ENCODE measurements at regions not wholly inside any gene's neighbourhood (a gene's known extent, or its start where the extent isn't known, plus 50 kb on each side); places are given as distances from the start of the nearest gene placed in this dataset.

DNA sequence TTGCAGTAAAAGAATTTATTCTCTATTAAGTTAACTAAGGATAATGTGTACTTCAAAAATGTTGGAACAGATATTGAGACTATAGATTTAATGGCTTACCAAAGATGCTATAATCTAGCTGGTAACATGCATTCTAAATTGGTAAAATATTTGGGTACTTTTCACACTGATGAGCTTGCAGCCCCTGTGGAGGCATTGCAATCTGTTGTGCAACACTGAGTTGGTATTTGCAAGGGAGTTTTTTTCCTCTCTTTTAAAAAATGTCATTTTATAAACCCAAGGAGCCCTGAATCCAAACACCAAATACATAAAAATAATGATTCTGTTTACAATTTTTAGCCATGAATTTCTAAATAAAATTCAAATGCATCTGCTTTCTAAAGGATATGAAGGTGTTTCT lies 944.8 kb downstream of the DTWD2 start:
- Histone ChIP-seq H3K4me1 (no peaks in the 10 kb centered on the region), H3K9me3 (peaks cover 0 to 5% (median 0%) of the 10 kb centered on the region in 8 donors), H3K27me3 (replicated peaks in 1 of 7) (no peaks in the 10 kb centered on the region), H3K36me3 (no peaks in the 10 kb centered on the region), H3K4me3 (no peak overlapping the region), H3K27ac (no peak overlapping the region)
- TF ChIP-seq, protein P1, sequence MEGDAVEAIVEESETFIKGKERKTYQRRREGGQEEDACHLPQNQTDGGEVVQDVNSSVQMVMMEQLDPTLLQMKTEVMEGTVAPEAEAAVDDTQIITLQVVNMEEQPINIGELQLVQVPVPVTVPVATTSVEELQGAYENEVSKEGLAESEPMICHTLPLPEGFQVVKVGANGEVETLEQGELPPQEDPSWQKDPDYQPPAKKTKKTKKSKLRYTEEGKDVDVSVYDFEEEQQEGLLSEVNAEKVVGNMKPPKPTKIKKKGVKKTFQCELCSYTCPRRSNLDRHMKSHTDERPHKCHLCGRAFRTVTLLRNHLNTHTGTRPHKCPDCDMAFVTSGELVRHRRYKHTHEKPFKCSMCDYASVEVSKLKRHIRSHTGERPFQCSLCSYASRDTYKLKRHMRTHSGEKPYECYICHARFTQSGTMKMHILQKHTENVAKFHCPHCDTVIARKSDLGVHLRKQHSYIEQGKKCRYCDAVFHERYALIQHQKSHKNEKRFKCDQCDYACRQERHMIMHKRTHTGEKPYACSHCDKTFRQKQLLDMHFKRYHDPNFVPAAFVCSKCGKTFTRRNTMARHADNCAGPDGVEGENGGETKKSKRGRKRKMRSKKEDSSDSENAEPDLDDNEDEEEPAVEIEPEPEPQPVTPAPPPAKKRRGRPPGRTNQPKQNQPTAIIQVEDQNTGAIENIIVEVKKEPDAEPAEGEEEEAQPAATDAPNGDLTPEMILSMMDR (IDR thresholded peaks at IDR 0.05 in 8 of 11, conservative IDR thresholded peaks at IDR 0.05 in 3 of 11): no peak
- TF ChIP-seq POLR2A (IDR thresholded peaks at IDR 0.05) (no peak), POLR2AphosphoS5 (IDR thresholded peaks at IDR 0.05) (no peak)
- no peak for DNase-seq
- intact Hi-C loops (cut with DNase I; ENCODE audit: low total_unique reads): no loop called here

DNA sequence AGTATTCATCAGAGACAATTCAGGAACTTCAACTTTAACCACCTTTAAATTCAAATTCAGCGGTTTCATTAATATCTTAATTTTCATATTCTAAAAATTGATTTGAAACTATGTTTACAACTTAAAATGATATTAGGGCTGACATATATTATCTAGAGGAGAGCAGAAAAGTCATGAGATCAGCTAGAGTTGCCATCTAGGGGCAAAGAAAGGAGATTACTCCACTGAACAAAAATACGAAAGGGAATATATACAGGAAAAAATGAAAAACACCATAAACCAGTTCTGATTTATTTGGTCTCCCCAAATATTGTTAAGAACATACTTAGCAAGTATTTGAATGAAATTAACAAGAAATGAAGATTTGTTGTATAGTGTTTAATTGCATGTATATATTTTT lies 946.3 kb downstream of the DTWD2 start:
- TF ChIP-seq POLR2AphosphoS5 (IDR thresholded peaks at IDR 0.05): no peak
- TF ChIP-seq POLR2A (IDR thresholded peaks at IDR 0.05): no peak
- TF ChIP-seq, protein P1 (IDR thresholded peaks at IDR 0.05 in 8 of 11, conservative IDR thresholded peaks at IDR 0.05 in 3 of 11): no peak

DNA sequence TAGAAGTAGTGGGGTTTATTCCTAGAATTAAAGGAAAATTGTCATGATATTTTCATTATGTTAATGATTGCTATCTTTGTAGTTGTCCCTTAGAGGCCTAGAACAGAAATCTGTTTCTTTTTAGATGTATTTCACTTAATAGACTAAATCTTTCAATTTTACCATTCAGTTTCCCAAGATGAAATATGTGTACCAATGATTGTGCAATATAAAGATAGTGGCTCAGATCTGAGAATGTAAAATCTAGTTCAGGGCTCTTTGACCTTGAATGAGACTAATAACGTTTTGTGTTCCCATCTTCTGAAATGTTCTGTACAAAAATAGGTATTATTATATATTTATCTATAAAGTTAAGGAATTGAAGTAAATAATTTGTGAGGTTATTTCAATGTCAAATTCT lies 947.9 kb downstream of the DTWD2 start:
- no peak for DNase-seq
- H3K9me3 ChIP-seq: no peaks in the 10 kb centered on the region
- H3K27ac ChIP-seq: no peak overlapping the region
- no peak for TF ChIP-seq POLR2A (IDR thresholded peaks at IDR 0.05)
- TF ChIP-seq, protein P1 (IDR thresholded peaks at IDR 0.05 in 8 of 11, conservative IDR thresholded peaks at IDR 0.05 in 3 of 11): no peak
- H3K36me3 ChIP-seq: no peaks in the 10 kb centered on the region
- no peaks in the 10 kb centered on the region for H3K4me1 ChIP-seq
- intact Hi-C loops (cut with DNase I; ENCODE audit: low total_unique reads): no loop called here
- H3K27me3 ChIP-seq (replicated peaks in 1 of 7): no peaks in the 10 kb centered on the region
- 54 to 69% (median 57%) methylated on average over 1 of the region's 1 CpG for WGBS, 5 donors
- no peak overlapping the region for H3K4me3 ChIP-seq

More for the DNA sequence above, 946.3 kb downstream of the DTWD2 start:
- no peak for DNase-seq
- 64 to 75% (median 66%) methylated on average over 2 of the region's 2 CpGs for WGBS, 5 donors
- Histone ChIP-seq H3K4me1 (no peaks in the 10 kb centered on the region), H3K4me3 (no peak overlapping the region), H3K27me3 (replicated peaks in 1 of 7) (no peaks in the 10 kb centered on the region), H3K9me3 (peaks cover 0 to 5% (median 0%) of the 10 kb centered on the region in 8 donors), H3K27ac (no peak overlapping the region), H3K36me3 (no peaks in the 10 kb centered on the region)
- intact Hi-C loops (cut with DNase I; ENCODE audit: low total_unique reads): no loop called here

DNA sequence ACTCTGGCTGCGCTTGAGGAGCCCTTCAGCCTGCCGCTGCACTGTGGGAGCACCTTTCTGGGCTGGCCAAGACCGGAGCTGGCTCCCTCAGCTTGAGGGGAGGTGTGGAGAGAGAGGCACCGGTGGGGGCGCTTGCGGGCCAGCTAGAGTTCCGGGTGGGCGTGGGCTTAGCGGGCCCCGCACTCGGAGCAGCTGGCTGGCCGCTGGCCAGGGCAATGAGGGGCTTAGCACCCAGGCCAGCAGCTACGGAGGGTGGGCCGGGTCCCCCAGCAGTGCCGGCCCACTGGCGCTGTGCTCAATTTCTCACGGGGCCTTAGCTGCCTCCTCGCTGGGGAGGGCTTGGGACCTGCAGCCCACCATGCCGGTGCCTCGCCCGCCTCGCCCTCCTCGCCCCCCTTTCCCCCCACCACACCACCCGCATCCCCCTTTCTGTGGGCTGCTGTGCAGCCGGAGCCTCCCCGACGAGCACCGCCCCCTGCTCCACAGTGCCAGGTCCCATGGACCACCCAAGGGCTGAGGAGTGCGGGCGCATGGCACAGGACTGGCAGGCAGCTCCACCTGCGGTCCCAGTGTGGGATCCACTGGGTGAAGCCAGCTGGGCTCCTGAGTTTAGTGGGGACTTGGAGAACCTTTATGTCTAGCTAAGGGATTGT lies 954.5 kb downstream of the DTWD2 start:
- Histone ChIP-seq H3K4me1 (no peaks in the 10 kb centered on the region), H3K27me3 (replicated peaks in 1 of 7) (no peaks in the 10 kb centered on the region), H3K4me3 (no peak overlapping the region), H3K27ac (no peak overlapping the region), H3K9me3 (peaks cover 0 to 25% (median 9%) of the 10 kb centered on the region in 8 donors), H3K36me3 (no peaks in the 10 kb centered on the region)
- WGBS, 5 donors: 88 to 96% (median 94%) methylated on average over 24 to 31 of the region's 31 CpGs
- DNase-seq: peak; percentile 72
- intact Hi-C loops (cut with DNase I; ENCODE audit: low total_unique reads): no loop called here
- no peak for TF ChIP-seq POLR2AphosphoS5 (IDR thresholded peaks at IDR 0.05)
- TF ChIP-seq, protein P1 (IDR thresholded peaks at IDR 0.05 in 8 of 11, conservative IDR thresholded peaks at IDR 0.05 in 3 of 11): no peak
- no peak for TF ChIP-seq POLR2A (IDR thresholded peaks at IDR 0.05)

Measured in spleen (tissue), 11 donors.